HG02759 (cell line): ENCODE measurements at regions not wholly inside any gene's neighbourhood (a gene's known extent, or its start where the extent isn't known, plus 50 kb on each side); places are given as distances from the start of the nearest gene placed in this dataset.

ENCODE experiments used
- ATAC-seq: cut with Tn5 transposase; IDR thresholded peaks from one replicate; pipeline ENCODE4 v1.9.1; 2021; ENCODE audit warnings: mild to moderate bottlenecking, moderate library complexity; ENCODE audit not compliant: unreplicated experiment

DNA sequence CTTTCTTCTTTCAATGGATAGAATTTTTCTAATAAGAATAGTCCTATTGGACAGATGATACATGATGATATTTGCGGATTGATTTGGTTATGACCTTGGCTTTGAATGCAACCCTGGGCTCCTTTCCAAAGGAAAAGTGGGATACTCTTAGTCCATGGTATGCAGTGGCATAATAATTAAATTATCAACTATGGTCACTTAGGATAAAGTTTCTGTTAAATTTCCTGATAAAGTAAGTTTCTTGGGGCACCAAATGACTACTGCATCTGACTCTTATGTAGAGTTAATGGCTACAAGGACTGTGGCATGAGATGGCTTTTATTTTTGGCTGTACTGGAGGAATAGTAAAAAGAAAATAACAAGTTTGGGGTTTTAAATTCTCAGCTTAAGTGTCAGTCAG is 126.7 kb downstream of the QPCT start:
- no peak for ATAC-seq

DNA sequence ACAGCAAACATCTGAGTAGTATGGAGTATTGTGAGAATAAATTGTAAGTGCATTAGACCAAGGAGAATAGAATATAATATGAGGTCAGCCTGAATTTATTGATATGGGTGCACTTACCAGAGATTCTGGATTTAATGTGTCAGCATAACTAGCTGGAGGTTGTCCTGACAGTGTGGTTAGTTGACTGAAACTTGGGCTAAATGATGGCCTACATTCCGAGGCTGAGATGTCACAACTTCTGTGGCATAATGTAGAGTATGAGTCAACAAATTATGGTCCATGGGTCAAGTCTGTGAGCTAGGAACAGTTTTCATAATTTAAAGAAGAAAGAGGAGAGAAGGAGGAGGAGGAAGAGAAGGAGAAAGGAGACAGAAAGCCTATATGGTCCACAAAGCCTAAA is 127.6 kb downstream of the QPCT start:
- no peak for ATAC-seq

DNA sequence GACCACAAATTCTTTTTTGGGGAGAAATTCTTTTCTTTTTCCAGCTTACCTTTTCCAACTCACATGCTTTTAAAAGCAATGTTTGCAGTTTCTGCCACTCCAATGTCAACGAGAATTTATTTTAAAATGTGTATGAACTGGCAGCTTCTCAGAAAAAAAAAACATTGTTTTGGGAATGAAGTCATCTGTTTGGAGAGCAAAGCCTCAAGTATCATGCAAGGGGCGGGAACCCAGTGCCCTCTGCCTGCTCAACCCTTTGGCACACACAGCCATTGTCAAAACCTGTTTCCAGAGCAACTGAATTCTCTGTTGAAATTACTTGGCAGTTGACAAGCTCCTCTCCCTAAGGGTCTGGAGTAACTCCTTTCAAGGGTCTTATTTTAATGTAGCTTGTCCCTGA is 128.5 kb downstream of the QPCT start:
- no peak for ATAC-seq

DNA sequence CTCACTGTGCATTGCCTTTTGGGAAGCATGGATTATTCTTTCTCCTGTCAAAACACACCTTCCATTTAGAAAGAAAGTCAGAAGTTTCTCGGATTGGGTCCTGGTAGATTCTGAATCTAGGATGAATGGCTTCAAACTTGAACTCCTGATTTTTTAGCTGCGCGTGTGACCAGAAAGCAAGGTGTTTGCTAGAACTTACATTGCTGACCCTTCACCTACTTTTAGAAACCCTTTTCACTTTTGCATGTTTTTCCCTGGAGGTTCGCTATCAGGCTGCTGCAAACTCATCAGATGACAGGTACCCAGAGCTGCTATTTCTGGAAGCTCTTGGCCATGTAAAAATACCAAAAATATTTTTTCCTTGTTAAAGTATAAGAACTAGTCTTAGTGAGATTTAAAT is 132.0 kb downstream of the QPCT start:
- ATAC-seq, result no peak

DNA sequence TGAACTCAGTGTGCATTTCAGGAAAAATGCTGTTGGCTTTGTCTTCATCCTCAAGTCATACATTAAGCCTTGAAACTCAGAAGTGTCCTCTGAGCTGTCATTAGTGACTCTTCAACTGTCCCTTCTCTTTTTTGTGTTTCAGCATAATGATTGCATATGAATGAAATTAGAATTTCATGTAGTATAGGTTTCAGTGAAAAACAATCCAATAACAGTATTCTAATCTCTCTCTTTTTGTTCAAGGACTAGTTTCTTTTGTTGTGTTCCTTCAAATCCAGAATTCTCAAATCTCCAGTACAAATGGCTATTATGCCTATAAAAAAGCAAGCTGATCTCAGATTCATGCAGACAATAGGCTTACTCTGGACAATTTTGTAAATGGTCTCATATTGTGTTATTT is 133.5 kb downstream of the QPCT start:
- ATAC-seq, result no peak

DNA sequence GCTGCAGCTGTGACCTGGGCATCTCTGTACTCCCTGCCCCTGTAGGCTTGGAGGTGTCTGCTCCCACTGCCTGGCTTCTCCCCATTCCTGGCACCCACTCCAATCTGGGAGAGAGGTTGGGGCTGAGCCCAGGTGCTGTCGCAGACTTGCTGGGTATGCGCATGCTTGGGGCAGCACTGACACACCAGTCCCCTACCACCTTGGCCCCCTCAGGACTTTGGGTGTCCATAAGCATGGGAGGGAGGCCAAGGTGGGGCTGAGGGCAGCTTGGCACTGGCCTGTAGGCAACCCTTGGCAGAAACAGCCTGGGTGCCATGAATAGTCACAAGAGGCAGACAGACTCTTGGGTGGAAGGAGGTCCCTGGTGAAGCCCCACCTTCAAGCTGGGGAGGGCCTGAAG is 136.8 kb downstream of the QPCT start:
- no peak for ATAC-seq

DNA sequence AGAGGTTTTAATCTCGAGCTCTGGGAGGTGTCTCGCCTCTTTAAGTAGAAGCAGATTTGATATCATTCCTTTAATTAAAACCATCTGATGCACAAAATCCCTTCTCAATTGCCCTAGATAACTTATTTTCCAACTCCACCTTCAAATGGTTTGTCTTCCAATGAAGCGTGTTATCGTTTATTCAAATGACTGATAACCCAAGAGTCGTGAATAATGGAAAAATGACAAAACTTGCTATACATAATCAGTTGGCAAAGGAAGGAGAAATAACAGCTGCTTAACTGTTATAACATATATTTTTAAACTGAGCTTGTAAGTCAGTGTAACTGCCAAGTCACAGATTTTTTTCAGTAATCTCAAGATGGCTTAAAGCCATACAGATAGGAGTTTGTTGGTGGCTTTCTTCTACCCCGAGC is 144.6 kb downstream of the QPCT start:
- no peak for ATAC-seq

DNA sequence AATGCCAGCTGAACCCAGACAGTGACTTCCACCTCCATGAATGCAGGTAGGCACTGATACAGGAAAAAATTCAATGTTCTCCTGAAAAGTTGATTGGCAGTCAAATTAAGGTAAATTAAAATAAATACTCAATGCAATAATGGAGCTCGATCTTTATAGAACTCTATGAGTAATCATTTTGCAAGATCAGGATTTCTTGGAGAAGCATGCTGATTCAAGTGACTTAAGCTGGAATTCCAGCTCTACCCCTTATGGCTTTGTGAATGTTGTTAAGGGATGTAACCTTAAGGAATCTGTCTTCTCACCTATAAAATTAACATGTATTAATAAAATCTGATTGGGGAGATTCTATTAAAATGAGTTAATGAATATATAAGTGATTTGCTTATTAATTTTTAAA is 145.1 kb downstream of the QPCT start:
- no peak for ATAC-seq

DNA sequence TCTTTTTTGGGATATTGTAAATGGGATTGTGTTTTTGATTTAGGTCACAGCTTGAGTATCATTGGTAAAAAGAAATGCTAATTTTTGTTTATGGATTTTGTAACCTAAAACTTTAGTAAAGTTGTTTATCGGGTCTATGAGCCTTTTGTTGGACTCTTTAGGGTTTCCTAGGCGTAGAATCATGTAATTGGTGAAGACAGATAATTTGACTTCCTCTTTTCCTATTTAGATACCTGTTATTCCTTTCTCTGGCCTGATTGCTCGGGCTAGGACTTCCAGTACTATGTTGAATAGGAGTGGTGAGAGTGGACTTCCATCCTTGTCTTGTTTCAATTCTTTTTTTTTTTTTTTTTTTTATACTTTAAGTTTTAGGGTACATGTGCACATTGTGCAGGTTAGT is 149.0 kb downstream of the QPCT start:
- no peak for ATAC-seq

DNA sequence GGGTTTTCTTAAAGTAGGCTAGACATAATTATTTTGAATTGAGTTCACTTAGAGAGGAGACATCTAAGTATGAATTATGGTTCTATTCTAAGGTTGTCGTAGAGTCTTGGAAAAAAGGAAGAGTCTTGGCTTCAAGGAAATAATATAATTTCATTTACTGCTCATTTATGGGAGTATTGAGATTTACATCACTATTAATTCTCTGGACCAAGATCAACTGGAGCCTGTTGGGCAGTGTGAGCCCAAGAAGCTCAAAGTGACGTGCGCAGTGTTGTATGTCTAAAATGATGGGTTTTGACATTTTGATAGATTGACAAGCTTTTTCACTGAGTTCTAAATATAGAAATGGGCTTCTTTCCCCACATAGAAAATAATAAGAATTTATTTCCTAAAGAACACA is 154.7 kb downstream of the QPCT start:
- no peak for ATAC-seq

DNA sequence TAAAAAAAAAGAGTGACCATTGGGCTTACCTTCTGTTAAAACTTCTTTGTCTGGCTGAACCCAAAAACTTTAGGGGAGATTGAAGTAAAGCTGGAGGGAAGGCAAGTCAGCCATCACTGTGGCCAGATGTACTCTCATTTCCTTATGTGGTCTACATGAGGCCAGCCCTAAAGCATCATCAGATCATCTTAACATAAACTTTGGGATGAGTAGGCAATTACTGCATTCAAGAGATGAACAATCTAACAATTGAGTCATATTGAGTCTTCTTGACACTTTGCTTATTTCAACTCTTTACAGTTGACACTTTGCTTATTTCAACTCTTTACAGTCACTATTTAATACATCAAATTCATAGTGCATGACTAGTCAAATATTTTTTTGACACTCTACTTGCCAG is 155.6 kb downstream of the QPCT start:
- no peak for ATAC-seq

DNA sequence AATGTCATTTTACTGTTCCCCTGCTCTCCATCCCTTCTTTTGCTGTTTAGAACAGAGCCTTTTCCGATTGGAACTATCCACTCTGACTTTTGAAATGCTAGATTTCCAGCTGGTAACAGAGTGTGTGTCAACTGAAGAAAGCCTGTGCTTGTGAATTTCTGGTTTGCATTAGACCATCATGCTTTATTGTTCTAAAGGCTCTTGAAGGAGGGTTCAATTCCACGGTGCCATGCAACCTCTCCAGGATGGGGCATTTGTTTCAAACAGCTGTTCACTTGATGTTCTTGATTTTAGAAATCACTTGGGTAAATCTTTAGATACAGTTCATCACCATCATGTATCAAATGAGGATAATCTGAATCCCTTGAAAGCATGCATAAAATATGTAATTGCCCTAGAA is 156.7 kb downstream of the QPCT start:
- ATAC-seq, result no peak

DNA sequence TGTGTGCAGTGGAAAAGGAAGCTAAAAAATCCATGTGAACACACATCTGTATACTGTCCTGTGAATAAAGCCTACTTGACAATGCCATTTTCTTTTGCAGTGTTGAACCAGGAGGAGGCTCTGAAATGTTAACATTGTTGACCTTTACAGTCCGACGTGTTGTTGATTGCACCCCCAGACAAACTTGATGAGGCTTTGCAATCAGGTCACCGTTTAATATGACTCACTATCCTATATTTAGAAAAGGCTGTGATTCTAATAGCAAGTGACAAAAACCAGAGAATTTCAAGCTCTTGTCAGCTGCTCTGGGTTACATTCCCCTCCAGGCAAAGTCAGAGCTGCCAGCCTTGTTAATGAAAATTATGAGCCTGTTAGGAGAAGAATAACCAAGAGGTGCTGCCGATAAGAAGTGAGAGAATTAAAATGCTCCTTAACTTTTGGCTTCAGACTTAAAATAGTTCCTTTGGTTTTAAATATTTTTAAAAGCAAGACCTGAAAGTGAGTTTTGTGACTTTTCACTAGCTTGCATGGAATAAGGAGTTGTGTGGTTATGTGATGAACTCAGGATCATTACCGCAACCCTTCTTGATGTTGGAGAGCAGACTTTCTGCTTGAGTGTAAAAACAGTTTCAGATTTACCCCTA is 162.1 kb downstream of the QPCT start:
- ATAC-seq, result no peak

DNA sequence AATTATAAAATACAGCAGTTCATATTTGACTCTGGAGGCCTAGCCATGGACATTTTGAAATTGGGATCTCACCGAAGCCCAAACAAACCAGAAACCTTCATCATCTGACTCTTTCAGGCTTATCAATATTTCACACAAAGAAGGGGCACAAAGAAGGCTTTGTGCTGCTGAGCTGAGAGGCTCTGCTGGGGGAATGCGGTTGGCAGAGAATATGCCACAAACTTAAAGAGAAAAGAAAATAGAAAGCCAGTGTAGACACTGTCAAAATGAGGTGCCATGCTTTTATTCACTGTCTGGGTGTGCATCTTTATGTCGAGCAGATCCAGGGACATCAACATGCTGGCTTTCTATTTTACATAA is 162.6 kb downstream of the QPCT start:
- ATAC-seq, result no peak

DNA sequence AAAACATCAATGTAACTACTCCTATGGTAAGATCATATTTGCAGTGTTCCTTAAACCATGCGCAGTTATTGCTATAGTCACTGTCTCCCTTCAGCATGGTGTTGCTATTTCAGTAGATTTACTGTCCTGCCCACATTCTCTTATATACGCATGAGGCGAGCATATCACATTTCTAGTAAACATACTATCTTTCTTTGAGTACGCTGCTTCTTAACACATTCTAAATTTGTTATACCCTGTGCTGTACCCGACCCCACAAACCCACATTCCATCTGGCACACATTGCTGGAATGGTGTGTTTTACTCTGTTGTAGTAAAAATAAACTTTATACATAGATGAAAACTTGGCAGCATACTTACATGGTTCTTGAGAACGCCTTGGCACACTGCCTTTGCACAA is 163.3 kb downstream of the QPCT start:
- ATAC-seq, result no peak

DNA sequence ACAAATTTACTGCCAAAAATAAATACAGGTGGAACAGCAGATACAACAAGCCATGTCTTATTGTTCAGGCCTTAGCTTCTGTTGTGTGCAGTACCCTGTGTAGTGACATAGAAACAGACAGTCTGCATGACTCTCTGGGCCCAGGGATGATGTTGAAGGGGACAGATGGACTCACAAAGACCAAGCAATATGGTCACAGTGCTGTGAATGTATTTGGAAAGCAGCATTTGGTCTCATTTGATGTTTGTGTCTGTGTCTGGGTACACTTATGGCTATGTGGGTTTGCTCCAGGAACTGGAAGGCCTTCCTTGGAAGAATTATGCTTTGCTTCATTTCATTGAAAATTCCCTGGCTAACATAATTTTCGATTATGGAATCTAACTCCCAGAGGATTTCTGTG is 158.5 kb downstream of the CDC42EP3 start:
- ATAC-seq, result no peak

DNA sequence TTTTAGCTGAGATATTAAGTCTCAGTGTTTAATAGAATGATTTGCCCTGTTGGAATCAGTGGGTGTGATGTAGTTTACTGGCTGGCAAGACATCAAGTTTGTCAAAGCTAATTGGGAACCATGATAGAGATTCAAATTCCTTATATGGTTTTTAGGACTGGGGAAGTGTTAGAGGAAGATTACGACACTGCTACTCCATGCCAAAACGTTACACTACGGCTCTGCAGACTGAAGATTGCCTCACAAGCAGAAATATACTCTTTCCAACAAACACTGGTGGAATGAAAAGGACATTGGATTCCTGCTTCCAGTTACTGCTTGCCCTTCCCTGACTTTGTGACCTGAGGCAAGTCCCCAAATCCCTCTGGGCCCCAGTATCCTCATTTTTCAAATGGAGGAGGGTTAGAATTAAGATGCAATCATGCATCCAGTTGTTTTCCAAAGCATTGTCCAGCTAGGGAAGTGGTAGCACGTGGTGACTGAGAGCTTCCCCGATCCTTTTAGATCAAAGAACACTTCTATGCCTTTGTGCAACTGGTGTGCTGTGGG is 147.6 kb downstream of the CDC42EP3 start:
- ATAC-seq, result no peak

DNA sequence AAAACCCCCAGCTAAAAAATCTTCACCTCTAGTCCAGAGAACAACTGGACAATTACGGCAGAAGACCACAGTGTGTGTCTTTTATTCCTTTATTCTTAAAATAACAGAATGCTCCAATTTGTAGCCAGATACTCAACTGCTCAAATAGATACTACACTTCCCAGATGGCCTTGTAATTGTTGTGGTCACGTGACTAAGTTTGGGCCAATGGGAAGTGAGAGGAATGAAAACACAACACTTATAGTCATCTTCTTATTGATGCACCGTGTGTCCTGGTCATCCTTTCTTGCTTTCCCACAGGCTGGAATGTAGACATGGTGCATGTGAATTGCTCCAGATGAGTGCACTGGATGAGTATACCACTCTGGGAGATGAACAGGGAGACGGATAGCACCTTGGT is 145.1 kb downstream of the CDC42EP3 start:
- ATAC-seq, result no peak

DNA sequence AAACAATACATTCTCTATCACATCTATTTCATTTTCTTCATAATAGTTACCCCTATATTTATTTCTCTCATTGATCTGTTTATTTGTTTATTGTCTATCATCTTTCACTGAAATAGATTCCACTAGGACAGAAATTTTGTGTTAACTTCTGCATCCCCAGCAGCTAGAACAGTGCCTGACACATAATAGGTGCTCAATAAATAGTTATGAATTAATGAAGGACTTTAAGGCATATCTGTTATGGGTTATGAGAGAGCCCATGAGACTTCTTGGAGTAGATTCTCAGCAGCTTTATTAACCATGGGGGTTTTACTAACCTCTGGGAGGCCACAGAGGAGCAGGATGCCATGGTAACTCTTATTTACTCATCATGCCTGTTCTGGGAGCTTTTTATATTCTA is 144.6 kb downstream of the CDC42EP3 start:
- no peak for ATAC-seq

DNA sequence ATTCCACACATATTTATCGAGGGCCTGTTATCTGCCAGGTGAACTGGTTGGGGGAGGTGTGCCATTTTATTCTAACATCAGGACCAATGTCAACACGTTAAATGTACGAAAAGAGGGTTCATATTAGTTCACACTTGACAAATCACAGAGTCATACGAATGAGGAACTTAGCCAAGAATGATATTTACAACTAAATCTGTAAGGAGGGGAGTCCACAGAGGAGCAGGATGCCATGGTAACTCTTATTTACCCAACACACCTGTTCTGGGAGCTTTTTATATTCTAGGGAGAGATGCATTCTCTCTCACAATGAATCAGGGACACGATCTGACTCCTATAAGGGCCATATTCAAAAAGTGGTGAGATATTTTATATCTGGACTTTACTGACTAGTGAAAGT is 144.1 kb downstream of the CDC42EP3 start:
- ATAC-seq, result no peak

DNA sequence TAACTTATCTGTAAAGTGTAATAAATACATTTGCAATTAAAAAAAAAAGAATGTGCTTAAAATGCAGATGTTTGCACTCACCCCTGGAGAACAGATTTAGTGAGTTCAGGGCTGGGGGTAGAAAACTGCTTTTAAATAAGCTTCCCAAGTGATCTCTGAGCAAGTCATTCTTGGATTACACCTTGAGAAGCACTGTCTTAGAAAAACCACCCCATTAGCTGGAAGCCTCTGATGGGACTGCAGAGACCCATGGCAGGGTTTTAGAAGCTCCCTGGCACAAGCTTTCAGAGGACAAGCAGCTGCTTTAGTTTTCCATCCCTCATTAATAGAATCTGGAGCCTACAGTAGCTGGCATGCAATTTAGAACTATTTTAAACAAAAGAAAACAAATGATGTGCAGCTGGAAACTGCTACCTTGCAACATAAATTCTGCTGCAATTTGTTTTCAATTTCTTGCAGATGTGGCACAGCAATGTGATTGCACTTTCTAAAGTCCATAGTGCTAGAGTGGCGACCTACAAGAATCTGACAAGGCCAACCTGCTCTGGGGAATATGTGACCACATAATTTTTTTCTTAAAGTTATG is 141.5 kb downstream of the CDC42EP3 start:
- no peak for ATAC-seq

DNA sequence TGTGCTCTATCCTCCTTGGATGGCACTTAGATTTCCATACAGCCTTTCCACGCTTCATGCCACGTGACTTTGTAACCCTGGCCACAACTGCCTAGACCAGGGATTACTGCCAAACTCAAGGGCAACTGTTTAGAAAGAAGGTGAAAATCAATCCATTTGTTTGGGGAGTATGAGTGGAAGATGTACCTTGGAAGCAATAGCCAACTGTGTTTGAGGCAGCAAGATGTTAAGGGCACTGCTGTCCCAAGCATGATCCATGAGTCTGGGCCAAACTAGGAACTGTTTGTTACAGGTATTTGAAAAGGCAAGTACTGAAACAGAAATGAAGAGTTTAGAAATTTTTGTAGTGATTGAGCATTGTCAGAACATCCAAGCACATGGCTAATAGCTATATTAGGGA is 138.9 kb downstream of the CDC42EP3 start:
- ATAC-seq, result no peak

DNA sequence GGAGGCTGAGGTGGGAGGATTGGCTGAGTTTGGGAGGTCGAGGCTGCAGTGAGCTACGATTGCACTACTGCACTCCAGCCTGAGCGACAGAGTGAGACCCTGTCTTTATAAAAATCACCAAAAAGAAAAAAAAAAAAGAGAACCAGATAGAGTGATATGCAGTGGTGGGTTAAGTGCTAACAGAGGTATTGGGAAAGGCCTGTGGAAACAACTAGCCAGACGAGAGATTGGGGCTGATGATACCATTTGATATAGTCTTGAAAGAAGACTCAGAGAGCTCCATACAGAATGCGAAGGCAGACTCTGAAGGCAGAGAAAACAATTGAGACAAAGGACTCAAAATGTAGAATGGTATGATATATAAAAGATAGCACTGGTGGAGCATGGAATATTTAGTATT is 134.1 kb downstream of the CDC42EP3 start:
- ATAC-seq, result no peak
